HG03439 (cell line): ENCODE measurements at regions not wholly inside any gene's neighbourhood (a gene's known extent, or its start where the extent isn't known, plus 50 kb on each side); places are given as distances from the start of the nearest gene placed in this dataset.
"Not testable (repeated sequence)": the region's sequence is repeated elsewhere in the genome, so short reads cannot be mapped to it uniquely, and the experiment has no call there.

Source experiments
- ATAC-seq: cut with Tn5 transposase; IDR thresholded peaks from one replicate; pipeline ENCODE4 v1.9.1; 2021; ENCODE audit warnings: mild to moderate bottlenecking, moderate library complexity; ENCODE audit not compliant: unreplicated experiment

DNA sequence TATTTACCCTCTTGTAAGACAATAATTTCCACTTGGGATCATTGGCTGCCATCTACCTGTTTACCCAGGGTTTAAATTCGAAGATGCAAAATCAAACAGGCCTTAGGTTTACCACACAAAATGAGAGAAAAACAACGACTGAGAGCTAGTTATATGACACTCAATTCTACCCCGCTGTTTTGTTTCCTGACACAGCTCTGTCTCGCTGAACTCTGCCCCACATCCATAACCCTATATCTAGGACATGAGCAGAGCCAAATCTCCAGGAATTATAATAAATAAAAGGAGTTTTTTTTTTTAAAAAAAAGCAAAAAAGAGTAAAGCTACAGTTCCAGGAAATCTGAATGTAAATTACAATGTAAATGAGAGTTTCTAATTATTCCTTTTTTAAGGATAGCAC, 165.4 kb upstream of the NR2F2 start:
- no peak for ATAC-seq

DNA sequence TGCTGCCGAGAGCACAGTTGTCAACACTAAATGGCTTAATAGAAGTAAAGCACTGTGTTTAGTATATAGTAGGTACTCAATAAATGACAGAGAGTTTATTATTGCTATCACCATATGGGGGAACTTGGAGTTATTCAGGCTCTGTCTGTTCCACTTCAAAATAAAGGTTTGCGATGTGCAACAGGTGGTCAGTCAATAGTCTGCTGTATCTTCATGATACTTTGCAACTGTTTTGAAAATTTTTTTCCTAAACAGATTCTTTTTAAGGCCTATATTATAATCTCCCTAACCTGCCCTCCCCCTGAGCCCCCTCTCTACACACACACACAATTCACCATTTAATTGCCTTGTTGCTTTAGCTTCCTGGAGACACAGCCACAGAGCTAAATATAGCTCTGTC, 164.7 kb upstream of the NR2F2 start:
- no peak for ATAC-seq

DNA sequence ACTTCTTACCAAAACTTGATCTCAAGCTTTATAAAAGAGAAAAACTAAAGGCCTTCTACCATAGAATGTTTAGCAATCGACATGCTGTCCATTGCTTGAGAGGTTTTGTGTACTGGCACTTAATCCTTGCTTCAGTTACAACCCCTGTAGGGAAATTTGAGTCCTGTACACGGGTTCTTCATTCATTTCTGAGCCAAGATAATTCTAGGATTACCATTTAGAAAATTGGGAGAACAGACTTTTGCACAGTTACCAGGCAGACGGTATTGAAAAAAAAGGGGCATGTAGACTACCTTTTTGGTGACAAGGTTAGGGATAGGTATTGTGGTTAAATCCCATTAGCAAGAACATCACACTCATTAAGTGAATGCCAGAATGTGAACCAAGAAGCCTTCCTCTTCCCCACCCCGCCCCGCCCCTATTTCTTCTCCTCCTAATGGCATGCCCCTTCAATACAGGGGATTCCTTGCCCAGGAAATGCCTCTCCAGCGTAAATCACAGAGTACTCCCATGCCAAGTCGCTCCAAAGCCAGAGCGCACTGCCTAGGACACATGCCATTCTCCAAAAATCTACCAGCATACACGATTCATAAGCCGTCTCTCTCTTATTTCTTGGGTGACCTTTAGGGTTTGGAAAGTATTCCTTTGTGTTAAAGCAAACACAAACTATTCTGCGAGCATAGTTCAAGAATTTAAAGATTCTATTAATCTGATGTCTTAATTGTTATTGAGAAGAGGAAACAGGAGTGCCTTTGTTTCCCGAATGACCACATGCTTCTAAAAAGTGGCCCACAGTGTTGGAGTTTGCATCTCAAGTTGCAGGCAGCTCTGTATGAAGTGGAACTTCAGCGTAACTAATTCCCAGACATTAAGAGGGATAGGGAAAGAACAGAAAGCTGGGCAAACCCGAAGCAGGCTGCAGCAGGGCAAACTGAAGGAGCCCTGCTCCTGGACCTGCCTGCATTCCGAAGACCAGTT, 164.0 kb upstream of the NR2F2 start:
- no peak for ATAC-seq

DNA sequence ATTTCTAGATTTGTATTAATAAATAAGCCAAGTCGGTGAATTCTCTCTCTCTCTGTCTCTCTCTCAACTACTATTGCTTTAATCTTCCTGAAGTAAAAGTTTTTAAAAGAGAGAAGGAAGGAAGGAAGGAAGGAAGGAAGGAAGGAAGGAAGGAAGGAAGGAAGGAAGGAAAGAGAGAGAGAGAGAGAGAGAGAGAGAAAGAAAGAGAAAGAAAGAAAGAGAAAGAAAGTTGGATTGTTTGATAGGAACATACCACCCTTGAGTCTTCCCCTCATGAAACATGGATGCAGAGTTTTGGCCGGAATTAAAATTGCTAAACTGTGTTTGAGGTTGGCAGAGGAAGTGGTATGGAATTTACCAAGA, 159.9 kb upstream of the NR2F2 start:
- ATAC-seq, result not testable (repeated sequence)

DNA sequence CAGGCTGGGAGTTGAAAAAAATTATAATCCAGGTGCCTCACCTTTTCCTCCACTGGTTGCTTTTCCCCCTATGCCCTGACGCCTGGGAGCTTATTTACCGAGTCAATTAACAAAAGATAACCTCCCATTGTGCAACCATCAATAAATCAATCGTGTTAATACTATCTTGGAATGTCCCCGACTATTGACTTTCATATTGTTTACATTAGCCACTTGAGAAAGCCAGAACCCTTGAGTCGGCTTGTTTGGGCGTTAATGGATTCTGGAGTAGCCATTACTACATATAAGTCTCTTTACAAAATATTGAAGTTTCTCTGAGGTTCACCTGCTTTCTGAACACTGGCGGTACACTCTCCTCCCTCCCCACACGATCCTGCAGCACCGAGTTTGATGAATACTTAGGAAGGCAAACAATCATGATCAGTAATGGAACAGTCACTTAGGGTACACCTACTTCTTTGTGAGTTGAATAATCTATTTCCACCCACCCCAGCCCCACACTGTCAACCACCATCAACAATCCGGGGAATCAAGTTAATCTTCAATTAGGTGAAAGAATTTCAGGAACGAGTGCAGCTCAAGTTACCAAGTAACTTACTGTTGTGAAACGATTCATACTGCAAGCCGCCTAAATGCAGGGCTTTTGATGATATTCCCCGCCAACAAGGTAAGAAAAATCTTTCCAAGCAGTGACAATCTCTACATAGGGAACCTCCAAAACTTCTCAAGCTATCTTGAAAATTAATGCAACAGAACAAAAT, 159.3 kb upstream of the NR2F2 start:
- no peak for ATAC-seq

DNA sequence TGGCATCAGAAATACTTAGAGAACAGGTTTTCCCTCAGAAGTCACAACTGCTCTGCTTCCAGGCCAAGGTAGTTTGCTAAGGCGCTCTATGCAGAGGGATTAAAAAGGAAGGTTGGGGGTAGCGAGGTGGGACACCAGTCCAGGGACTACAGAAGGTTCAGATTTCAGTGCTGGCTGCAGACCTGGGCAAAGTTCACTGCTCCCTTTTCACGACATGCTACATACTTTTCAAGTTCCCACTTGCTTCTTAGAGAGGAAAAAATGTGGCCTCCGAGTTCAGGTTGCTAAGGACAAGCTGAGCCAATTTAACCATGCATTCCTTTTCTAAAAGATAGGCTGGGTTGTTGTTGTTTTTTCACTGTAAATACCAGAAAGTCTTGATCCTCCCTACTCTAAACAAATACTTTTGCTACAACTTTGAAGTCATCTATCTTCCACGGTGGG, 158.6 kb upstream of the NR2F2 start:
- no peak for ATAC-seq

DNA sequence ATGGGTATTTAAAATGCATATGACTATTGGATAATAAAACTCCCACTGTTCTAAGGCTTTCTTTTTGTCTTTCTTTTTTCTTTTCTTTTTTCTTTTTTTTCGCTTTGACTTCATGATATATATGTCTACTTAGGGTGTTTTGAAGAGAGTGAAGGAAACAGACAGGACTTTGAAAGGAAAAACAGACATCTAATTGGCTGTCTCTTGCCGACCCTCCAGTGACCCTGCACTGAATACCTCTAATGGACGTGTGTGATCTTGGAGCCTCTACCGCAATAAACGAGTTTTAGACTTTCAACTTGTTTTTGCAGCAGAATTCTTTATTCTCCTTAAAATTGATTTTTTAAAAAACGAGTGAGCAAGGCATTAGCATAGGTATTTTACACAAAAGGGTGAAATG, 158.1 kb upstream of the NR2F2 start:
- no peak for ATAC-seq

DNA sequence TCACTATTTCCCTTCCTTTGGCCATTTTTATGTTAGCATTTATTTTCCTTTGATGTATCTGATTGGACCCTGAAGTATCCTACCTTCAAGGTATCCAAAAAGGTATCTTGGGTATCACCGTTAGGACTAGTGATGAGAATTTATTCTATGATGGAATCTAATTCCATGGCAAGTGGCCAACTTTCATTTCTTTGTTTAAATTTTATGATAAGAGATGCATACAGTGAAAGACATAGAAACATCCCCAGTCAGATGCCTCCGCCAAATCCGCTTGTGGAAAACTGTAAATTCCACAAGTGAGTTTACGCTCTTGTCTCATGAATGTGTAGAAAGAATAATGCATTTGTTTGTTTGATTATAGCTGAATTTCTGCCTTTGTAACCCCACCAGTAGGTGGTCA, 153.7 kb upstream of the NR2F2 start:
- ATAC-seq, result no peak

DNA sequence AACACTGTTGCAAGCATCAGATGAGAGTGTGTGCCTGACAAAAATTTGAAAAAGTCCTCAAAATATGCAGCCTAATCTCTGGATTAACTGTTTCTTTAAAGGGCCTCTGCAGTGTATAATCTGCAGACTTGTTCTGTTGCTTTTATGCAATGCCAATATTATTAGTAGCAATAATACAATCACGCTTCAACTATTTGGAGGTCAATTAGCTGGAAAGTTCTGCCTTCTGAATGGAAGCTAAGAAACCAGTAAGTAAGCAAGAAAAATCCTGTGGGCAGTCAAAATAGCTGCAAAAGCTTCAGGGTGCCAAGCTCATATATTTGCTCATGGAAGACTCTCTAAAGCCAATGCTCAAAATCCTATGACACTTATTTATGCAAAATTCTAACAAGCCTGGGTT, 153.2 kb upstream of the NR2F2 start:
- no peak for ATAC-seq

DNA sequence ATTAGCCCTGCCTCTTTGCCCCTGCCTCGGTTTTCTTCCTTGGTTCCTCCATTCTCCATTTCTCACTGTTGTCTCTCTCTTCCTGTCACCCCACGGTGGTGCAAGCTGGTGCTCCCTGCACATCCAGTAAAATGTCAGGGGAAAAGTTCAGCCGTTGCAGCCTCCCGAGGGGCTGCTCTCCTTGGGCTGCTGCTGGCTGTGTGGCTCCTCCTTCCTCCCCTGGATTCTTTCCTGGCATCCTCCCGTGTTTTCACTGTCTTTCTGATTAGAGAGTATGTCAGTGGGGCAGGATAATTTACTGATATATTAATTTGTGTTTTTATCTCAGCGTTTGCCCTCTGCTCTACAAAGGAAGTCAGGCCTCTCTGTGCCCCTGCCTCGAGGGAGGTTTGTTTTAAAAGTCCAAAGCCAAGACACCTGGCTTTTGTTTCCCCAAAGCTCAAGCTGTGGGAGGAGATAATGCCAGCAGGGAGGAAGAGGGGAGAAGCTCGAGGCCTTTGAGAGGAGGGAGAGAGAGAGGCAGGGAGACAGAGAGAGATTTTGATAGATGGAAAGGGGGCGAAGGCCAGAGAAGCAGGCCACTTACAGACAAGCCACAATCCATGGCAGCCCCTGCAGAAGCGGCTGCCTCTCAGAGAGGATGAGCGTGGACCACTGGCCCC, 150.3 kb upstream of the NR2F2 start:
- no peak for ATAC-seq

DNA sequence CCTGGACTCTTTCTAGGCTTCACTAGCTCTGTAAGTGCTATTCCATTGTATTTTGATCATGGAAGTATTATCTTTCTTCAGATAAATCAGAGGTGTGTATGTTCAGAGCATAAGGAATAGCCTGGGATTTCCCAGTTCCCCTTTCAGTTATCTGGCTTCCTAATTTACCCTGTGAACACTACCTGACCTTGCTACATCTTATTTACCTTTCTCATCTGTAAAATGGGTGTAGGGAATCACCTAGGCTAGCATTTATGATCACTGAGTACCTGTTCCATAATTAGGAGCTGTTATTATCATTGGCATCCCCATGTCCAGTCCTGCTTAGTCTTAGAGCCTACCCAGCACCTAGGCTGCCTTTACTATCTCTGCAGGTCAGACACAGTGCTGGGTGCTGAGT, 149.3 kb upstream of the NR2F2 start:
- ATAC-seq, result no peak

DNA sequence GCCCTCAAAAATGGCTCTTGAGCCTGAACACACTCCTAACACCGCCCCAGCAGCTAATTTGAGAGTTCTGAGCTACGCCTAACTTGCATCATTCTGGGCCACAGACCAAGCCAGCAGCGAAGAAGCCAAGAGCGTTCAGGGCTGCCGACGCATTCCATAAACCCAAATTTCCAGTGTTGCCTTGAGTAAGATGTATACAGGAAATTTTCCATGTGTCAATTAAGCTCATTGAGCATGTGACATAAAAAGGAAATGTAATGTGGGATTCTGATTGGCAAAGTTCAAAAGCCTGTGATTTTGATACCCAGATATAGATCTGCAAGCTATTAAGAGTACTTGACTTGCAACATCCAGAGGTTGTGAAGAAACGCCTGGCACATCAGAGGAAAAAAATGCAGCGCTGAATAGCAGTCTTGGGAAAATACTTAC, 148.6 kb upstream of the NR2F2 start:
- no peak for ATAC-seq

DNA sequence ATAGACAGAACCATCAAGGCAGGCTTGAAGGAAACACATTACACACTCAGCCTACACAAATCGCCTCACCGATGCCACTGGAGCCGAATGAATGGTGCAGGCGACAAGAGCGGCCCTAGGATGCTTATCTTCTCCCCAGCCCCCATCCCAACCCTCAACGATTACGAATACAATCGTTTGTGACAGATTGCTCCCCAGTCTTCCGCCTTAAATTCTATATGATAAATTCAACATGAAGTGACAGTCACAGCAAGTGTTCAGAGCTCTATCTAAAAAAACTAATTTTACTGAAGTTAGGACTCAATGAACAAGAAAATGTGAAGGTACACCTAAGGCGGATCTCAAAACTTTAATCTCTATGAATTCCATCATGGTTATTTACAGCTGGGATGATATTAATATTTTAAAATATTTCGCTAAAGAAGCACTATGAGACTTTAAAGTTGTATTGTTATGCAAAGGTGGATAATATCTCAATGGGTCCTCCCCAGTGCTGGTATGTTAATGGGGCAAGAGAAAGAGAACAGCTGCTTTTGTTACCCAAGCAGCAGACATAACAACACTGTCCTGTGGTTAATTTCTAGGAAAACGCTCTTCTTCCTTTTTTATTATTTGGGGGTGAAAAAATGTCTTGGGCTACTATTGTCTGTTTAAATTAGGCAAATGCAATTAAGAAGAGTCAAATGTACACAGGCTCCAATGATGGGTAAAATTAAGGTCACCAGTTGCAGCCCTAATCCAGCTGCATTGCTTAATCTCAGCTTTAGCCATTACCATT, 147.6 kb upstream of the NR2F2 start:
- ATAC-seq, result no peak

DNA sequence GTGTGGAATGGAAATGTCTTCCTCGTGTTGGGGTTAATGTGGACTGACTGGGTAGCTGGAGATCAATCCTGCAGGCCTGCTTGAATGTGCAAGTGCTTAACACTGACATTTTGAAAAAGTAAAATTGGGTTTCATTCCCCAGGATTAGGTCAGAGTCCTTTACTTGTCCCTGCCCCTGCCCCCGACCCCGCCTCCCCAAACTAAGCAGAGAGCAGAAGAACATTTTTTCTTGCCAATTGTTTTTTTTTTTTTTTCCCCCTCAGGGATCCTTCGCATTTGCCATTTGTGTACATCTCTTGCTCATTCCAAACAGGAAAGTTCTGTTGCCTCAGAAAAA, 147.0 kb upstream of the NR2F2 start:
- ATAC-seq, result no peak

DNA sequence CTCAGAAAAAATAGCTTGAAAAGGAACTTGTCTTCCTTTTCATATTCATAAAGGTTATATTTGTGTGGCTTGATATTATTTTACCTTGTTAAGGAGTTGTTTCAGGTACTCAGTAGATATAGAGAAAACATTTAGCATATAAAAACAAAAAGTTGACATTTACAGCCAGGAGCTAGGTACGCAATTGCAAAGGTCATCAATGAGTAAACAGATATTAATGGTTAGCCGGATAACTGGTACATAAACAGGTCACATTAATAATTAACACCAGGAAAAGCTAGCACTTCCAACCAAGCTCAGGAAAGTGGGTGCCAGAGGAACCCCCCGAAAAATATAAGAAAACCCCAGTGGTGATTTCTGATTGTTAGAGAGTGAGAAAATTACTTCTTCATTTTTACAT, 146.6 kb upstream of the NR2F2 start:
- no peak for ATAC-seq

DNA sequence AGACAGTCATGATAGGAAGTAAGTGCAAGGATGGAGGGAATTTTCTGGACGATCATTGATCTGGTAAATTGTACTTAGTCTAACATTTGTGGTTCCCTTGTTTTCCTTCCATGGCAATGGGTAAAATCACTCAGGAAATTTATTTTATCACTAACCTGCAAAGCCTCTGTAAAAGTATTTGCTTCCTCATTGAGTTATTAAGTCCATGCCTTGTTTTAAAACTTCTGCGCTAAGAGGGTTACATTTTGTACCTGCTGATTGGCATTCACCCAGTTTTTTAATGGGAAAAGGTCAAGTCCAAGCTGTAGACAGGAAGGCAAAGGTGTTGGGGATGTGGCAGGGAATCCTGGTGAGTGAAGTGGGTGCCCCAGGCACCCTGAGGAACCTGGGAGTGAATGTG, 146.2 kb upstream of the NR2F2 start:
- no peak for ATAC-seq

DNA sequence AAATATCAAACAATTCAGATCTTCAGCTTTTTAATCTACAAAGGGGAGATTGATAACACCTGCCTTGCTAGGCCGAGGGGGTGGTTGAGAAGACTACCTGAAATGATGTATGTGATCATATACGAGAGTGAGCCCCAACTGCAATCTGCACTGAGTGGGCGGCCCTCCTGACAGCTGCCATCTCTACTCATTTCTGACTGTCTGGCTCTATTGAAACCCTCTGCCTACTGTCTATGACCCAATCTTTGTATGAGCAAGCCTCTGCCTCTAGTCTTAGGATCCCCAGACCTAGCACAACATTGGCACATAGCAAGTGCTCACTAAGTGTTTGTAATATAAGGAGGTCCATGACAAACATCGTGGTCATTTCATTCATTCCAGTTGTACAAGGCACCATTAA, 144.4 kb upstream of the NR2F2 start:
- ATAC-seq, result no peak

DNA sequence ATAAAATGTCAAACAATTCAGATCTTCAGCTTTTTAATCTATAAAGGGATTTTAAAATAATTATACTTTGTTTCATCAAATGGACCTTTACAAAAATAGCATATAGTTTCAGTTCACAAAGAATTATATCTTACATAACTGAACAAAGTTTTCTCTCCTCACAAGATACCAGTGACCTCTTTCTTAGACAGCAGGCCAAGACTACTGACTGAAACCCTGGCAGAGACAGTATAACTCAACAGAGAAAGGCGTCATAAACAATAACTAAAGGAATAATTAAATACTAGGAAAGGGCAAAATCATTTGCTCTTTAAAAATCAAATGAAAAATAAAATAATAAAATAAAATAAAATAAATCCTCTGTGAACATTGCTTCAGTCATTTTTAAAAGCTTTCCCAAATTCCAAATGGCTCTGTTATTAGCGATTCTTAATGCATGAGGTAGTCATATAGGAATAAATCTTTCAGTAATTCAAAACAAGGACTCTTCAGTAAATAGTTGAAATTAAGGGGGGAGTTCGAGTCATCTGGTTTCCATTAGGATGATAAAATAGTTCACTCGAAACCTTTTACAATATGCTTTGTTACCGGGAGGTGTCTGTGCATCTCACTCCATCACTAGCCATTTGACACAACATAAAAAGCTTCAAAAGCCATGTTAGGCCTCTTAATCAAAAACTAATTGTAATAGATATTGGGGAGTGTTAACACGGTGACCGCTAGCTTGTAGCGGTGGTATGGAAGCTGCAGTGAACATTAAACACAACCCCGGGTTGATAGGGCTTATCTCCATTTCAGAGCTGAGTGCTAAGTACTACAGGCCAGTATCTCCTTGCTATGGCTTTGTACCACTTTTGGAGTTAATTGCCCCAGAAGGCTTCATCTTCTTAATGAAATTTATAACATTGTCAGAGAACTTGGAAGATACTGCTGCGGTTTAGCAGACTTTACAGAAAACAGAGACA, 142.9 kb upstream of the NR2F2 start:
- ATAC-seq, result no peak

DNA sequence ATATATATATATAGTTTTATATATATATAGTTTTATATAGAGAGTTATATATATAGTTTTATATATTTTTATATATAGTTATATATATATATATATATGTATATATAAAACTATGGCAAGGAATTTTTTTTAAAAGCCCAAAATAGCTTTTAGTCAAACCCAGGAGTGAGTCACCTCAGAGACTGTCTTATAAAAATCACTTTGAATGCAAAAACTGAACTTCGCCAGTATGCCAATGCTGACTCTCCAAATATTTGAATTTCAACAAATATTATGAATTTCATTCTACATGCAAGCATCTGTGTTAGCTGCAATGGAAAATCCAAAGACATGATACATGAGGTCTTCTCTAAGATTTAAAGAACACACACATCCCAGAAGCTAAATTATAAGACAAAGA, 132.8 kb upstream of the NR2F2 start:
- ATAC-seq, result no peak

DNA sequence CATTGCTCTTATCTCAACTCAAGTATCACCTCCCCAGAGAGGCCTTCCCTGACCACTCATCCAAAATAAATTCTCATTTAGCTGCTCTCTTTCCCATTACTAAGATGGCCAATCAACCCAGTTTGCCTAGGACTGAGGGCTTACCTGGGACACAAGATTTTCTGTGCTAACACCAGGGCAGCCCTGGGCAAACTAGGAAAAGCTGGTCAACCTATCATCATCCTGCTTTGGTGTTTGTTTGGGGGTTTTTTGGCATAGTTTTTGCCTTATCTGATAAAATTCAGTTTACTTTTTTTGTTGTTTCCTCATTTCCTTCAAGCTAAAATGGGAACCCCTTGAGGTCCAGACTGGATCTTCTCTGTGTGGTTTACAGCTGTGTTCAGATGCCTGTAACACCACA, 131.4 kb upstream of the NR2F2 start:
- no peak for ATAC-seq
